Hematopoietic multipotent progenitor cell treated with erythropoietin and hydrocortisone succinate and interleukin-3 and kit ligand, for 8 days (in vitro differentiated cells): ENCODE measurements at regions not wholly inside any gene's neighbourhood (a gene's known extent, or its start where the extent isn't known, plus 50 kb on each side); places are given as distances from the start of the nearest gene placed in this dataset.

Source experiments
- DNase-seq: peaks from one replicate; pipeline ENCODE4 v3.0.0-alpha.2; 2015

GRCh38 chr5:66306844-66307315 is 162.8 kb downstream of the SREK1 start:
- DNase-seq, result peak; percentile 87

GRCh38 chr5:66307647-66308241 is 163.6 kb downstream of the SREK1 start:
- peak; percentile 83 for DNase-seq

- no peak for DNase-seq
Observed at GRCh38 chr5:66312266-66312665, 168.2 kb downstream of the SREK1 start.

- no peak for DNase-seq
Observed at GRCh38 chr5:66315784-66316183, 171.7 kb downstream of the SREK1 start.

GRCh38 chr5:66322786-66323528 is 178.9 kb downstream of the SREK1 start:
- DNase-seq, result no peak

GRCh38 chr5:66323529-66323895 is 179.4 kb downstream of the SREK1 start:
- DNase-seq, result no peak

GRCh38 chr5:66324357-66324756 is 180.3 kb downstream of the SREK1 start:
- DNase-seq, result no peak

- DNase-seq, result no peak
Observed at GRCh38 chr5:66326276-66326675, 182.2 kb downstream of the SREK1 start.

- DNase-seq, result no peak
Observed at GRCh38 chr5:66327008-66327407, 182.9 kb downstream of the SREK1 start.

GRCh38 chr5:66329078-66329477 is 185.0 kb downstream of the SREK1 start:
- no peak for DNase-seq

- DNase-seq, result no peak
Observed at GRCh38 chr5:66333192-66333591, 189.1 kb downstream of the SREK1 start.

GRCh38 chr5:66337626-66338226 is 193.6 kb downstream of the SREK1 start:
- DNase-seq, result no peak

GRCh38 chr5:66338828-66339227 is 194.7 kb downstream of the SREK1 start:
- no peak for DNase-seq

GRCh38 chr5:66339896-66340295 is 195.8 kb downstream of the SREK1 start:
- DNase-seq, result no peak

- DNase-seq, result no peak
Observed at GRCh38 chr5:66340786-66341185, 196.7 kb downstream of the SREK1 start.

- DNase-seq, result no peak
Observed at GRCh38 chr5:66342341-66342880, 198.3 kb downstream of the SREK1 start.

- no peak for DNase-seq
Observed at GRCh38 chr5:66343370-66344071, 199.4 kb downstream of the SREK1 start.

- DNase-seq, result no peak
Observed at GRCh38 chr5:66344544-66344943, 200.4 kb downstream of the SREK1 start.

GRCh38 chr5:66345281-66345680 is 201.2 kb downstream of the SREK1 start:
- DNase-seq, result no peak

- DNase-seq, result no peak
Observed at GRCh38 chr5:66346869-66347268, 202.8 kb downstream of the SREK1 start.

- no peak for DNase-seq
Observed at GRCh38 chr5:66348387-66349125, 204.5 kb downstream of the SREK1 start.

GRCh38 chr5:66351813-66352212 is 207.7 kb downstream of the SREK1 start:
- DNase-seq, result peak; percentile 5

GRCh38 chr5:66353186-66353585 is 209.1 kb downstream of the SREK1 start:
- no peak for DNase-seq
